ENCODE measurements at regions not wholly inside any gene's neighbourhood (a gene's known extent, or its start where the extent isn't known, plus 50 kb on each side); places are given as distances from the start of the nearest gene placed in this dataset.
A peak's percentile ranks its signal among the peaks of the same experiment; 100 is the strongest.

GRCh38 chr3:111318289-111318688, 223.7 kb upstream of the CD96 start:
- H3K27ac Mint-ChIP-seq = no peak overlapping the region
- H3K9me3 ChIP-seq (ENCODE audit: control insufficient read depth, low read length, poor library complexity, severe bottlenecking) = no peaks in the 10 kb centered on the region
- H3K27me3 Mint-ChIP-seq = no peaks in the 10 kb centered on the region
- DNase-seq (no peak), ATAC-seq (no peak)
- H3K36me3 Mint-ChIP-seq (ENCODE audit: low read depth) = no peaks in the 10 kb centered on the region
- H3K4me3 Mint-ChIP-seq = no peak overlapping the region
- H3K4me1 Mint-ChIP-seq = peaks cover 12% of the 10 kb centered on the region

DNA sequence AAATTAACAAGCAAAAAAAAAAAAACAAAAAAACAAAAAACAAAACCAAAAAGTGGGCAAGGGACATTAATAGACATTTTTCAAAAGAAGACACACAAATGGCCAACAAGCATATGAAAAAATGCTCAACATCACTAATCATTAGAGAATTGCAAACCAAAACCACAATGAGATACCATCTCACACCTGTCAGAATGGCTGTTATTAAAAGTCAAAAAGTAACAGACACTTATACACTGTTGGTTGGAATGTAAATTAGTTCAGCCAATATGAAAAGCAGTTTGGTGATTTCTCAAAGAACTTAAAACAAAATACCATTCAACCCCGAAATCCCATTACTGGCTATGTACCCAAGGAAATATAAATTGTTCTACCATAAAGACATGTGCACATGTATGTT, 222.4 kb upstream of the CD96 start:
- peaks cover 17% of the 10 kb centered on the region for H3K4me1 Mint-ChIP-seq
- peaks cover under 1% of the 10 kb centered on the region for H3K36me3 Mint-ChIP-seq (ENCODE audit: low read depth)
- H3K9me3 ChIP-seq (ENCODE audit: control insufficient read depth, low read length, poor library complexity, severe bottlenecking) = no peaks in the 10 kb centered on the region
- H3K27ac Mint-ChIP-seq = no peak overlapping the region
- H3K27me3 Mint-ChIP-seq = no peaks in the 10 kb centered on the region
- DNase-seq (no peak), ATAC-seq (no peak)
- no peak overlapping the region for H3K4me3 Mint-ChIP-seq

- peaks cover 2% of the 10 kb centered on the region for H3K36me3 Mint-ChIP-seq (ENCODE audit: low read depth)
- no peak overlapping the region for H3K27ac Mint-ChIP-seq
- no peak for DNase-seq
- no peaks in the 10 kb centered on the region for H3K27me3 Mint-ChIP-seq
- peaks cover 33% of the 10 kb centered on the region for H3K4me1 Mint-ChIP-seq
- ATAC-seq = no peak
- no peak overlapping the region for H3K4me3 Mint-ChIP-seq
- no peaks in the 10 kb centered on the region for H3K9me3 ChIP-seq (ENCODE audit: control insufficient read depth, low read length, poor library complexity, severe bottlenecking)
Observed at GRCh38 chr3:111321786-111322185, 220.2 kb upstream of the CD96 start.

DNA sequence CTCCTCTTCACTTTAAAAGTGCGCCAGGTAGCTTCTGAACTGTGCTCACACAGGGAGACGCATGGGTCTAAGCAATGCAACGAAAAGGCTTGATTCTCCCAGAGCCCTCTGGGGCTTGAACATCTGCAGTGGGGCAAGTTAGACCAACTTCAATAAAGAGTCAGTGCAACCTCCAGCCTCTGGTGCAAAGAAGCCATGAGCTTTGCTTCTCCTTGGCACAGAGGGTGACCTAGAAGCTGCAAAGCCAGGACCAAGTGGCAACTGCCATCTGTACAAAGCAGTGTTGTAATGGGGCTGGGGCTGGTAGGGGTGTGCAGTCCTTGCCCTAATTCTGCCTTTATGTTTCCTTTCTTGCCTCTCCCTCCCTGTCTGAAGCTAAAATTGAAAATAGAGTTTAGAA, 219.0 kb upstream of the CD96 start:
- Mint-ChIP-seq H3K36me3 (ENCODE audit: low read depth) (peaks cover 2% of the 10 kb centered on the region), H3K27me3 (no peaks in the 10 kb centered on the region), H3K27ac (peak overlapping the region; percentile 93), H3K4me3 (no peak overlapping the region), H3K4me1 (peaks cover 33% of the 10 kb centered on the region)
- no peaks in the 10 kb centered on the region for H3K9me3 ChIP-seq (ENCODE audit: control insufficient read depth, low read length, poor library complexity, severe bottlenecking)
- DNase-seq (no peak), ATAC-seq (no peak)

DNA sequence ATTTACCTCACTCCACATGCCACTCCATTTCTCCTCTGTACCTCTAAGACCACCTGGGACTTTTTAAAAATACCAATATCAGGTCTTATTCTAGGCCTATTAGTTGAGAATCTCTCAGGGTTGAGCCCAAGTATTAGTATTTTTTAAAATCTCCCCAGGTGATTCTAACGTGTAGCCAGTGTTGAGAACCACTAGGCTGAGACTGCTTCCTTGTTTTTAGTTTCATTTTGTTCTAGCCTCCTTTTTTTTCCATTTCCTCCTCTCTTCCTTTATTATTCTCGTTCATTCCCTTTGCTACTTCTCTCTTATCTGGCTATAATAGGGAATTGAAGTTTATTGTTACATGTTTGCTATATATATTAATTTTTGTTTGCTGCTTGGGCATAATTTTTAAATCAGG, 217.8 kb upstream of the CD96 start:
- no peaks in the 10 kb centered on the region for H3K9me3 ChIP-seq (ENCODE audit: control insufficient read depth, low read length, poor library complexity, severe bottlenecking)
- ATAC-seq (peak; percentile 50), DNase-seq (no peak)
- Mint-ChIP-seq H3K36me3 (ENCODE audit: low read depth) (peaks cover 2% of the 10 kb centered on the region), H3K4me3 (peak overlapping the region; percentile 81), H3K4me1 (peaks cover 29% of the 10 kb centered on the region), H3K27ac (peak overlapping the region; percentile 93), H3K27me3 (no peaks in the 10 kb centered on the region)

DNA sequence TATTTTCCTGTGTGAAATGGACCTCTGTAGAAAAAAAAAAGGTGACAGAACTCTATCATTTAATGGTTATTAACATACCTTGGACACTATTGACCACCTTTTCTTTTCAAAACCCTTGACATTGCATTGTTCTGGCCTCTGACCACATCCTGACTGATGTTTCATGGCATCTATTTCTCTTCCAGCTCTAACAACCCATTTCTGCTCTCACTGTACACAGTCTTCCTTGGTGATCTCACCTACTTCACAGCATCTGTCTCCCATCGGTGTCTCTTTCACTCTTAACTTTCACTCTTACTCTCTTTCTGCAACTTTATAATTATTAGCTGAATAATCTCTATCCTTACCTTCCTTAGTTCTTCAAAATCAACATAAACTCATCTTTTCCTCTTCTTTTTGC, 217.4 kb upstream of the CD96 start:
- Mint-ChIP-seq H3K4me1 (peaks cover 26% of the 10 kb centered on the region), H3K4me3 (peak overlapping the region; percentile 81), H3K36me3 (ENCODE audit: low read depth) (peaks cover 2% of the 10 kb centered on the region), H3K27ac (peak overlapping the region; percentile 93), H3K27me3 (no peaks in the 10 kb centered on the region)
- DNase-seq (no peak), ATAC-seq (peak; percentile 32)
- H3K9me3 ChIP-seq (ENCODE audit: control insufficient read depth, low read length, poor library complexity, severe bottlenecking) = no peaks in the 10 kb centered on the region

DNA sequence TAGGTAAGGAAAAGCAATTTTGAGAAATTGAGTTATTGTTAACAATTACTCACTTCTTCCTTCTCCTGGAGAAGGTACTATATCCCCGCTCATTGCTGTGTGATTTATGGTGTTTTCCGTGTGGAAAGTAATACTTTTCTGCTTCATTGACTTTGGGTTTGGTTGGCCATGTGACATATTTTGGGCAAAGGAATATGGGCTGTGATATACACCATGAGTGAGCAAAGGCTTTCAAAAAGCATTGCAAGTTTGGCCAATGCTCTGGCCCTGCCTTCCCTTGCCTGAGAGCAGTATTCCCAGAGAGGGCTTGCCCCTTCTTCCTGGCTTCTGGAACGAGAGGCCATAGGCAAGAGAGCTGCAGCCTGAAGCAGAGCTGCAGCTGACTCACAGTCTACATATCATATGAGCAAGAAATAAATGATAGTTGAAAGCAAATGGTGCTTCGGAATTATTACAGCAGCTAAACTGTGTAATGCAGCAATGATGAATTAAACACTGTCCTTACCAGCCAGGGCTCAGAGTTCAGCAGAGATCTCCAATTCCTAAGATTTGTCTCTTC, 216.8 kb upstream of the CD96 start:
- ATAC-seq = no peak
- no peaks in the 10 kb centered on the region for H3K27me3 Mint-ChIP-seq
- no peak for DNase-seq
- H3K4me3 Mint-ChIP-seq = peak overlapping the region; percentile 81
- H3K27ac Mint-ChIP-seq = peak overlapping the region; percentile 93
- peaks cover 2% of the 10 kb centered on the region for H3K36me3 Mint-ChIP-seq (ENCODE audit: low read depth)
- H3K9me3 ChIP-seq (ENCODE audit: control insufficient read depth, low read length, poor library complexity, severe bottlenecking) = no peaks in the 10 kb centered on the region
- H3K4me1 Mint-ChIP-seq = peaks cover 26% of the 10 kb centered on the region

GRCh38 chr3:111326144-111326995, 215.6 kb upstream of the CD96 start:
- ATAC-seq (no peak), DNase-seq (no peak)
- Mint-ChIP-seq H3K36me3 (ENCODE audit: low read depth) (peaks cover 2% of the 10 kb centered on the region), H3K4me3 (no peak overlapping the region), H3K4me1 (peaks cover 26% of the 10 kb centered on the region), H3K27me3 (no peaks in the 10 kb centered on the region), H3K27ac (no peak overlapping the region)
- H3K9me3 ChIP-seq (ENCODE audit: control insufficient read depth, low read length, poor library complexity, severe bottlenecking) = no peaks in the 10 kb centered on the region

GRCh38 chr3:111331306-111331705, 210.7 kb upstream of the CD96 start:
- no peaks in the 10 kb centered on the region for H3K36me3 Mint-ChIP-seq (ENCODE audit: low read depth)
- H3K27ac Mint-ChIP-seq = no peak overlapping the region
- no peak overlapping the region for H3K4me3 Mint-ChIP-seq
- H3K27me3 Mint-ChIP-seq = no peaks in the 10 kb centered on the region
- H3K9me3 ChIP-seq (ENCODE audit: control insufficient read depth, low read length, poor library complexity, severe bottlenecking) = no peaks in the 10 kb centered on the region
- peaks cover 2% of the 10 kb centered on the region for H3K4me1 Mint-ChIP-seq
- no peak for DNase-seq
- ATAC-seq = no peak

DNA sequence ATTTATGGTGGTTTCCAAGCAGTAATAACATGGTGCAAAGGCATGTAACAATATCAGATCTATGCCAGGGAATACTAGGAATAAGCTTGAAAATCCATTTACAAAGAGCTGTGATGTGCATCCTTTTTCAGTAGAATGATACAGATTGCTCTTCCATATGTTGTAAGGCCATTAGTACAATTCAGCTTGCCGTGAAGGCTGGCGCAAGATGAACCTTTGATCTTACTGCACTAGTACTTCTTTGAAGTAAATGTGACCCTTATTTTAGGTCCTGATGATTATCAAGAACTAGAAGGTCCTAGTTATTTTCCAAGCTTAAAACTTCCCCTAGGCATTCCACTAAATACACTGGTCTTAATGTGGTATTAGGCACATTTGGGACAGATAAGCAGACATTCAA, 210.1 kb upstream of the CD96 start:
- H3K9me3 ChIP-seq (ENCODE audit: control insufficient read depth, low read length, poor library complexity, severe bottlenecking) = no peaks in the 10 kb centered on the region
- Mint-ChIP-seq H3K36me3 (ENCODE audit: low read depth) (no peaks in the 10 kb centered on the region), H3K27me3 (no peaks in the 10 kb centered on the region), H3K4me1 (peaks cover 6% of the 10 kb centered on the region), H3K4me3 (no peak overlapping the region), H3K27ac (no peak overlapping the region)
- no peak for DNase-seq
- ATAC-seq = no peak

GRCh38 chr3:111332488-111333080, 209.4 kb upstream of the CD96 start:
- DNase-seq (no peak), ATAC-seq (no peak)
- peaks cover 8% of the 10 kb centered on the region for H3K4me1 Mint-ChIP-seq
- H3K4me3 Mint-ChIP-seq = no peak overlapping the region
- H3K27ac Mint-ChIP-seq = no peak overlapping the region
- no peaks in the 10 kb centered on the region for H3K36me3 Mint-ChIP-seq (ENCODE audit: low read depth)
- H3K27me3 Mint-ChIP-seq = no peaks in the 10 kb centered on the region
- no peaks in the 10 kb centered on the region for H3K9me3 ChIP-seq (ENCODE audit: control insufficient read depth, low read length, poor library complexity, severe bottlenecking)

DNA sequence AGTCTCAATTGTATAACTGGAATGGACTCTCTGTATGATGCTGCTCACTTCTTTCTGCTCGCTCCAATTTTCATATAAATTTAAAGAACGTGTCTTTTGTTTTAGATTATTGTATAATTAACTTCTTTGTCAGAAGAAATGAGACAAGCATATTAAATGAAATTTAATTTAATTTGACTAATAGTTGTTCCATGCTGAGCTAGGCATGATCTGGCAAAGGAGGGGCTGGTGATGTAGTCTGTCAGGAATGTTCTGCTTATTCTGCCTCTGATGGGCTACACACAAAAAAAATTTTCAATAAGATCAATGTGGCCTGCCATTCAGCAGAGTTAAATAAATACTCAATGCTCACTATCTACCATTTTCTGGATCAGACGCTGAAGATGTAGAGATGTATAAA, 208.4 kb upstream of the CD96 start:
- H3K27ac Mint-ChIP-seq = no peak overlapping the region
- H3K4me3 Mint-ChIP-seq = no peak overlapping the region
- no peaks in the 10 kb centered on the region for H3K27me3 Mint-ChIP-seq
- no peak for DNase-seq
- H3K4me1 Mint-ChIP-seq = peaks cover 13% of the 10 kb centered on the region
- ATAC-seq = no peak
- no peaks in the 10 kb centered on the region for H3K36me3 Mint-ChIP-seq (ENCODE audit: low read depth)
- no peaks in the 10 kb centered on the region for H3K9me3 ChIP-seq (ENCODE audit: control insufficient read depth, low read length, poor library complexity, severe bottlenecking)

DNA sequence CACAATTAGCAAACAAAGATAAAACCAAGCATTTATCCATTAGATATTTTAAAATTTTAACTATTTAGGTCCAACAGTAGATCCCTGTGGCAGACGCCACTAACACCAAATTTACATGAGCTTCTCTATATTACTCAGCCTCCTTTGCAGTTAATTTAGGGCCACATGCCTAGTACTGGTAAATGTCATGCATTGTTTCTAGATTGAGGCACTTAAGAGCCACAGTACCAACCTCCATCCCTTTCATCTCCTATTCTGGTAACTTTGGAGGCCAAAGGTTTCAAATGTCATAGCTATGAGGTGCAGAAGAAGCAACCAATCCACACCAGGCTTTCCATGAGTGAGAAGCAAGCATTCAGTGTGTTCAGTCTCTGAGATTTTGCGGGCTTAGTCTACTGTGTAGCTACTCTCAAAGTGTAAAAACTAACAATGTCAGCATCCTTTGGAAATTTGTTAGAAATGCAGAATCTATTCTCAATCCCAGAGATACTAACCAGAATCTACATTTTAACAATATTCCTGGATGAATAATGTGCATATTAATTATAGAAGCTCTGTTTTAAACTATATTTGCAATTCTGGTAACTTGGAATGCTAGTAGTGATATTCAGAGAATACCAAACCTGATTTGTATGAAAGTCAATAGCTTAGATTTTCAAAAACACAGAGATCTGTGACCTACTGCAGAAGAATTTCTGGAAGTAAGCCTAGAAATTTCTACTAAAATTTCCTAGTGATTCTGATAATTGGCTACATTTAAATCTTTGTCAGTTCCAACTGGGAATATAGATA, 206.3 kb upstream of the CD96 start:
- Mint-ChIP-seq H3K36me3 (ENCODE audit: low read depth) (no peaks in the 10 kb centered on the region), H3K27me3 (no peaks in the 10 kb centered on the region), H3K27ac (no peak overlapping the region), H3K4me1 (peaks cover 13% of the 10 kb centered on the region), H3K4me3 (no peak overlapping the region)
- DNase-seq (no peak), ATAC-seq (no peak)
- H3K9me3 ChIP-seq (ENCODE audit: control insufficient read depth, low read length, poor library complexity, severe bottlenecking) = no peaks in the 10 kb centered on the region
